NCI-H2196 treated with DMSO at 0.1 percent for 48 hours (cell line): ENCODE measurements at regions not wholly inside any gene's neighbourhood (a gene's known extent, or its start where the extent isn't known, plus 50 kb on each side); places are given as distances from the start of the nearest gene placed in this dataset.
"Not testable (repeated sequence)": the region's sequence is repeated elsewhere in the genome, so short reads cannot be mapped to it uniquely, and the experiment has no call there.

Experiments
- DNase-seq: peaks from one replicate; lab custom pipeline; 2025; ENCODE audit not compliant: unreplicated experiment; lab: John Stamatoyannopoulos, UW

DNA sequence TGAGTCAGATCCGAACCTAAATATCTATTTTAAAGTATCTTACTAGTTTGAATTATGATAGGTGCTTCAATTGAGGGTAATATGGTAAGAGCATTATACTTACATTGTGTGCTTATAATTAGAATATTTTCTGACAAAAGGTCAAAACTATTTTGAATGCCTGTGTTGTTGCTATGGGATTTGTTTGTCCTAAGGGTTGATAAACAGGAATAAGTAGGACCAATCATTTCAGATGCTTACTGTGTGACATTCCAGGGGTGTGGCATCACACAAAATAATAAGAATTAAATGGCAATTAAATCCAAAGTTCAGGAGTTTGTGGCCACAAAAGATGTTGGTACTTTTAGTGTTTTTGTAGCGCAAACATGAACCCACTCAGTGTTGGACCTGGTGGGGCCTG is 256.2 kb upstream of the DDHD1 start:
- no peak for DNase-seq

DNA sequence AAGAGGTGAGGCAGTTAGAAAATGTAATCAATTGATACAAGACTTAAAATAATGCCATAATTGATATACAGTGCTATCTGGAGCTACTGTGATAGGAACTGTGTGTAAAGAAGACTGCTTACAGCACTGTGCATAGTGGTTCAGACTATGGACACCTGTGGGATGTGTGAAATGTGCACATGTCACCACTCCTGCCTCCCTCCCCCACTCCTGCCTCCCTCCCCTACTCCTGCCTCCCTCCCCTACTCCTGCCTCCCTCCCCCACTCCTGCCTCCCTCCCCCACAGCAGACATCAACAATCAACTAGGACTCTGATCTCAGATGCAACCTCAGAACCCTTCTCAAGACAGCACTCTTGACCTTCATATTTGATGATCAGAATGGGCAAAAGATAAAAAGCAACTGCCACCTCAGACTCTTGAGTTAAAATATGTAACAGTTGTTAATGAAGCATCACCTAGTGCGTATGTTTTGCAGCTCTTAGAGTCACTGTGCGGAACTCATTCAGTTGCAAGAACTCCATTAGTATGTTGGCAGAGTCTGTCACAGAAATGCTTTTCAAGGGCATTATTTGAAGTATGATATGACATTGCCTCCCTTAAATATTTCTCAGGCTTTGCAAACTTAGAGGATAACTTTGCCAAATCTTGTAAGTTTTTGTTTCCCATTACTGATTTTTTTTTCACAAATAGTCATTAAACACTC is 255.2 kb upstream of the DDHD1 start:
- DNase-seq = no peak

GRCh38 chr14:53406519-53406918 is 253.4 kb upstream of the DDHD1 start:
- DNase-seq = no peak

DNA sequence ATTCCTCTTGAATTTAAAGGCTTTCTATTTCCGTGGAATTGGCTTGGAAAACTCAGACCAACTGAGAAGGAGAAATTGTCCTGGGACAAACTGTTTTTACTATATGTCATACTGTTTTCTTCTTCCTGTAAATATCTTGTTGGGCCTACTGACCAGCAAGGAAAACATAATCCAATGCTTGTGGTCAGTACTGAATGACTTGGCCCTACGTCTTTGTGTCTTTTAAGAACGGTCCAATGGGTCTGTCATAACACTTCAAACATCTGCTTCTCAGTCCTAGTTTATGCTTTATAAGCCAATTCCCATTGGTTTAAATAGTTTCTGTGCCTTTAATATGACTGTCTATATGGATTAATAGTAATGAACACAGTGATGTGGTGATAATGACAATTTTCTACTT is 248.5 kb upstream of the DDHD1 start:
- no peak for DNase-seq

DNA sequence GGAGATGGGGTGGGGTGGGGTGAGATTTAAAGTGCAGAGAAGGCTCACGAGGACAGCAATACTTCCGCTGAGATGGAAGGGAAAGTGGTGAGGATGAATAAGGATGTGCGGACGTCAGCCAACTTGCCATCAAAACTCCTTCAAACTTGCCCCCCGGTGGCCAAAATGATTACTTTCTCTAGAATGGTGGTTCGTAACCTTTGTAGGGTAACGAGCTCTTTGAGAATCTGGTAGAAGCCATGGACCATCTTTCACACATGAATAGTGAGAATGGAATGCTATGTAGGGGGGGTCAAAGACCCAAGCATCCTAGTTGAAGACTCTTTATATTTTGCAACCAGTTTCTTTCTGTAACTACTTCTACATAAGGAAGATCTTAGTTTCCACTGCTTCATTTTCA is 245.9 kb upstream of the DDHD1 start:
- DNase-seq = no peak

- no peak for DNase-seq
These were observed 245.5 kb upstream of the DDHD1 start for GRCh38 chr14:53398616-53399015.

DNA sequence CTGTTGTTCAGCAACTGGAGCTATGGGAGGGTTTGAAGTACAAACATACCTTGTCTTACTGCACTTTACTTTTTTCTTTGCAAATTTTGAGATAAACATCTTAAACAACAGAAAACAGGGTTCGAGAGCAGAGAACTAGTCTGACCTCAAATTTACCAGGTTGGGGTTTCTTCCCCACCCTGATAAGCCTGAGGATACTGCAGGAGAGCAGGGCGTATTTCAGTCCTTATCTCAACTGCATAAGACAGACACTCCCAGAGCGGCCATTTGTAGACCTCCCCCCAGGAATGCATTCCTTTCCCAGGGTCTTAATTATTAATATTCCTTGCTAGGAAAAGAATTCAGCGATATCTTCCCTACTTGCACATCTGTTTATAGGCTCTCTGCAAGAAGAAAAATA is 242.1 kb upstream of the DDHD1 start:
- not testable (repeated sequence) for DNase-seq

GRCh38 chr14:53391631-53392285 is 238.6 kb upstream of the DDHD1 start:
- no peak for DNase-seq

DNA sequence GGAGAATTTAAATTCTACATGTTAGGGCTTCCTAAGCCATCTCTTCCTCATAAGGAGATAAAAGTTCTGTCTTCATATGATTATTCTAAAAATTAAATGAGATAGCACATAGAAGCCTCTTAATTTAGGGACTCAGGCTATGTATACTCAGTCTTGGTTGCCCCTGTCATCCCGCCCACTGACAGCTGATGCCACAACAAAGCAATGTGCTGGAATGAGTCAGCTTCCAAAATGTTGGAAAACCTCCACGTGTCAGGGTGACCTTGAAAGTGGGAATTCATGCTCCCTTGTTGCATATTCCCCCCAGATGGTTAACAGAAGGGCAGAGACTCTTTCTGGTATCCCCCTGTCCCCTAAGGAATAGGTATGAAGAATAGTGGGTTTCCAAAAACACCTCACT is 238.0 kb upstream of the DDHD1 start:
- DNase-seq = no peak

DNA sequence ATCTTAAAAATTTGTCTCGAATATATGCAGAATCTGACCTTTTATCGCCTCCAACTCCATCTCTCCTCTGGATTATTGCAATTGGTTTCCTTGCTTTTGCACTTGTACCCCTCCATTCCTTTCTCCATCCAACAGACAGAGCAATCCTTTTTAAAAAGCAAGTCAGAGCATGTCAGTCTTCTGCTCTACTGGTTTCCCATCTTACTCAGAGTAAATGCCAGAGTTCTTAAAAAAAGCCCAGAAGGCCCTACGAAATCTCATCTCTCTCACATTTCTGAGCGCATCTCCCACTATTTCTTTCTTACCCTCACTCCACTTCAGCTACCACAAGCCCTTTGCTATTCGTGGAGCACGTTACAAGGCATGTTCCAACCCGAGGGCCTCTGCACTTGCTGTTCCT is 236.9 kb upstream of the DDHD1 start:
- DNase-seq = no peak

GRCh38 chr14:53389202-53389601 is 236.1 kb upstream of the DDHD1 start:
- no peak for DNase-seq

DNA sequence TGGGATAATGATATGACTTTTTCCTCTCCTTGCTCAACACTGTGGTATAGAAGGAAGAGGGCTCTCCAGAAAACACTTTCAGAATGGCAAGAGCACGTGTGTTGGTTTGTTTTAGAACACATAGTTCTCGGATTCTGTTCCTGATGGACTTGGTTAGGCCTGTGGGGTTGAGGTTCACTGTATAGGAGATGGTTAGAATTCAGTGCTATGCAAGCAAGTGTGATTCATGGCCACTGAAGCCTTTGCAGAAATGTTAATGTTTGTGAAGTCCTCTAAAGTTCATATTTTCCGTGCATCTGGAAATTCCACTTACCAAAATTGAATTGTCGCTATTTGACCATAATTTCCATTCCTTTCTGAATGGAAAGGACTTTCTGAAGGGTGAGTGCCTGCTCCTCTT is 233.2 kb upstream of the DDHD1 start:
- DNase-seq = no peak

- DNase-seq = no peak
These were observed 231.4 kb upstream of the DDHD1 start for GRCh38 chr14:53384536-53384935.

- DNase-seq = no peak
These were observed 230.9 kb upstream of the DDHD1 start for GRCh38 chr14:53384073-53384472.

DNA sequence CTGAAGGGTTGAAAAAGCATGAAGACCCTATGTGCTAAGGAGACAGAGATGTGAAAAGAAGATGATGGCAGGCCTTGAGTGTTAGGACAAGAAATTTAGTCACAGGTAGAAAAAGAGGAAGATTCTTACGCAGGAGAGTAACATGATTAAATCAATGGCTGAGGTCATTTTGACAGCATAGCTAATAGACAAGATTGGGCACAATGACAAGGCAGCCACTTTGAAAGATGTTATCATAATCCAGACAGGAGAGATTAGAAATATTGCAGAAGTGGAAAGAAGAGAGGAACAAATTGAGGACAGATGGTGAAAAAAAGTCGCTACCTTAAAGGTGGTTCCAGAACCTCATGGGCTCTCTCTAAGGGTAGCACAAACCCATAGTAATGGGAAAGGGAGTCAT is 228.8 kb upstream of the DDHD1 start:
- DNase-seq = no peak

GRCh38 chr14:53380867-53381225 is 227.7 kb upstream of the DDHD1 start:
- no peak for DNase-seq

GRCh38 chr14:53380052-53380866 is 227.1 kb upstream of the DDHD1 start:
- no peak for DNase-seq

DNA sequence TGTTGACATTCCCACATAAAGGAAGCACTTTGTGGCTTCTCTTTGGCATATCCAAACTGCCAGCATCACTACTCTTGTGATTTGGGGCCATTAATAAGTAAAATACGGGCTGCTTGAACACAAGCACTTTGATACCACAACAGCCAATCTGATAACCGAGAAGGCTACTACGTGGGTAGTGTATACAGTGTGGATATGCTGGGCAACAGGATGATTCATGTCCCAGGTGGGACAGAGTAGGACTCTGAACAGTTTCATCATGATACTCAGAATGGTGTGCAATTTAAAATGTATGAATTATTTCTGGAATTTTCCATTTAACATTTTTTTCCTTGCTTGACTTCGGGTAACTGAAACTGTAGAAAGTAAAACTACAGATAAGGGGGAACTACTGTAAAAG is 225.0 kb upstream of the DDHD1 start:
- no peak for DNase-seq

DNA sequence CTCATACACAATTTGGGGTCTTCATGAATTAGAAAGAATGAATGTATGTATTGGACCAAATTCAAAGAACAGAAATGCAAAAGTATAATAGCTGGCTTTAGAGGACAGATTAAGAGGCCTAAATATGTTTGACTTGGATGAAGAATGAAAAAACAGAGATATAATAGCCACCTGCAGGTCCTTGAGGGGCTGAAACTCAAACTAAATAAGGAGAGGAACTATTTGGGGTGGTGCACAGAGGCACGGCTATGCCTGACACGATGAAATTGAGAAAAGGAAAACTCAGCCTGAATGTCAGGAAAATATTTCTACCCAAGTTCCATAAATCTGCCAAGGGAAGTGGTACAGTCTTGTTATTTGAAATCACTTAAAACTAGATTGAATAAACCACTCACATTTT is 222.9 kb upstream of the DDHD1 start:
- no peak for DNase-seq

DNA sequence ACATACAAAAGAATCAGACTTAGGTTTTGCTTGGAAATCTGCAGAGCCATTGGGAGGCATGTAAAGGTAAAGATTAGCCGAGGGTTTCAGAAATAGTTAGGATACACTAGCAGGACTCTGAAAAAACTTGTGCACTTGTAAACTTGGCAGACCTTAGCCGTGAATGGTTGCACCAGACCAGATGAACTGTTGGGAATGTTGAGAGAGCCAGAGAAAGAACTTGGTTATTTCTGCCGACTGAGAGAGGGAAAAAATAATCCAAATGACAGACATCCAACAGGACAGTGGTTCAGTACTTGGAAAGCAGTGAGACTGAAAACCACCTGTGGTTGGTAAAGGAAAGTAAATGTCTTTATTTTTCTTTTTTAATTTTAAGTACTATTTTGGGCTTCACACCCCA is 222.5 kb upstream of the DDHD1 start:
- no peak for DNase-seq

DNA sequence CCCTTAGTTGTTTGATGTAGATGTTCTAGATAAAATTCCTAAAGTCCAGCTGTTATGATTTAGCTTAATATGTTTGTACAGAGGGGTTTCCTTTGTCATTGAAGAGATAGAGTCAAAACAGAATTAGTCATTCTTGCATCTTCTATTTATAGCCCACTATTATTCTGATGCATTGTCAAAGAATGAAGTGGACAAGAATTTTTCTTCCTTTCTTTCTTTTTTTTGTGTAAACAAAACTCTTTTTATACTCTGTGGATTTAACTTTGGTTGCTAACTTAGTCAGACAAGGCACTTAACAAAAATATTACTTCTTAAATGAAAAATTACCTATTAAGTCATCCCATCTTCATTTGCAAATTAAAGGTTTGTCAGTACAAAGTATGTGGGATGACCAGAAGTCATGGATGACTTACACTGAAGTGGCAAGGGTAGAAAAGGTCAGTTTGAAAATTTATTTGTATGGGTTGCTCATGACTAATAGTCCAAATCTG is 215.6 kb upstream of the DDHD1 start:
- DNase-seq = no peak

GRCh38 chr14:53368066-53368465 is 214.9 kb upstream of the DDHD1 start:
- no peak for DNase-seq
